ENCODE measurements at regions not wholly inside any gene's neighbourhood (a gene's known extent, or its start where the extent isn't known, plus 50 kb on each side); places are given as distances from the start of the nearest gene placed in this dataset.
"Not testable (repeated sequence)": the region's sequence is repeated elsewhere in the genome, so short reads cannot be mapped to it uniquely, and the experiment has no call there.

DNA sequence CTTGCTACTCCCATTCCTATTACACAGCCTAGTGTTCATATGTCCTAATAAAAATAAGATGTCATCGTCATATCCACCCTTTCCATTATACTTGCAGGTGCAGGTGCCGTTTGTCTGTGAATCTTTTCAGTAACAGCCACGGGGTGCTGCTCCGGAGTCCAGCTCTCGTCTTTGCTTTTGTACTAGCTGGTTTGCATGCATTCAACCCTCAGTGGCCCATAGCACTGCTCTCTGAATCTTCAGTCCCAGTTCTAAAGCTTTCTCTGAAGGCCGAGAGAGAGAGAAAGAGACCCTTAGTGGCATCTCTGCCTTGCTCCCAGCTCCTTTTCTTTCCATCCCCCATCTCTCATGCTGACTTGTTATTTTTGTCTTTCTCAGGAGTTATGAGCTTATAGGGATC lies 468.5 kb downstream of the TMEM232 start:
- DNase-seq = no peak

DNA sequence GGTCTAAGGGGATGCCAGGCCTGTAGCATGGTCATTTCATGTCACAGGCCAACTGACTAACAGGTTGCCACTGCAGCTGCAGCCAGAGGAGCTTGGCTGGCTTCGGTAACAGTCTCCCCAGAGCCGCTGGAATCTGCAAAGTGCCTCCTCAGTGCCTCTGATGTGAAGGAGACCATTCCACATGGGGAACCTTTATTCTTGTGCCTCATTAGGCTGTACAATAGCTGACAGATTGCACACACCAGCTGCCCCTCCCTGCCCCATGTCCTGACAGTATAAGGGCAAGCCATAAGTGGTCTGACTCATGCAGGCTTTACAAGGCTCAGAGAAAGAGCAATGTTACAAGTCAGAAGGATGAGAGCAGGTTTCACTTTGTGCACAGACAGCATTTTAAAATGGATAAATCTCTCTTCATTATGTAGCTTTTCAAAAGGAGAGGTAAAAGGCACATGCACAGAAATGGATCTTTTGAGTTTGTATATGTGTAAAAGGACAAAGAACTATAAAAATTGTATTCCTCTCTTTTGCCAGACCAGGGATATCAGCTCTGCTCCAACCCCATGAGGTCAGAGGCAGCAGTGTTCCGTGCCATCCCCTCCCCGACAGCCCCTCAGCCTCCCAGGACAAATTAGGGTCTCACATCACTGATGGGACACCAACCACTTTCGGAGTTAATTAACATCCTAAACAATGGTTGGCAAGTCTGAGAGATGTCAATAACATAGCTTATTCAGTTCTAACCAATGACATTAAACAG lies 467.8 kb downstream of the TMEM232 start:
- peak; percentile 90 for DNase-seq

DNA sequence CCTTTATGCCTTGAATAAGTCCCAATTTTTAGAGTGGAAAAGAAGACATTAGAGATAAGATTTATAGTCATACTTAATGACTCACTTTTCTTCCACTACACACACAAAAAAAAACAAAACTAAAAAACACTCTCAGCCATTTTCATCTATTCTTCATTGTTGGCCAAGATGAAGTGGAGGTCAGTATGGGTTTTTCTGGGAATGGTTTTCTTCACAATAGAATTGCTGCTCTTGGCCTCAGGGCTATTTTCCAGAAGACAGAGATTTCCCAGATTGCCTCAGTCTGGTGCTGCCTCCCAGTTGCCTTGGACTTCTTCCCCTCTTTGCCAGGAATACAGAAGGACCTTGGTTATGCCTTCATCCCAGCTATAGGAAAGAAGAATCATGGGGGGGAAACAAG lies 463.7 kb downstream of the TMEM232 start:
- DNase-seq = no peak

DNA sequence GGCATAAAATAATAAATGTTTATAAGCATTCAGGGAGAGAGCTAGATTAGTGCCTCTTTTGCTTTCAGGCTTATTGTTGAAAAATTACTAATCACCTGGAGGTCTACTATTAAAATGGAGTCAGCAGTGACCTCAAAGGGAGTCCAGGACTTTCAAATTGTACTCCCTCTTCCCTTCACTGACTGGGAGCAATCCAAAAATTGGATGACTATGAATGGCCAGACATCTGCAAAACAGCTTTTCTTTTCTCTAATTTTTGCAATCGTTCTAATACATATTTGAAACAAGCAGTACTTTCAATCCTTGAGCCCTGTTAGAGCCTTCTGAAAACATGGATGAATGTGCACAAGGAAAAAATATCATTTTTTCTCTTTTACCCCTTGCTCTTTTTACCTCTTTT lies 461.8 kb downstream of the TMEM232 start:
- DNase-seq = no peak

DNA sequence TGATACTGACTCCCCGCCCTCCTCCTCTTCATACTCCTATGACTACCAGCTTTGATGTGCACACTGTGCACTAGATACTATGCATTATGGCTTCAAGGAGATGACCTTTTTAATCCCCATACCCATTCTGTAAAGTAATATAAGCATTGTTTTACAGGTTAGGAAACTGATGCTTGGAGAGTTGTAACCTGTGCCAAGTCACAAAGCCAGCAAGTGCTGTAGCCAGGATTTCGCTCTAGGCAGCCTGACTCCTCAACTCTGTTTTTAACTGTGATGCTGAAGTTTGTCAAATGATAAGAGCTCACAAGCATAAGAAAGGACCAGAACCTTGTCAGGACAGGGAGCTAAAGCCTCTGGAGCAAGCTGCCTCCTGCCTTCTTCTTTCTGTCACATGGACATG lies 461.3 kb downstream of the TMEM232 start:
- no peak for DNase-seq

DNA sequence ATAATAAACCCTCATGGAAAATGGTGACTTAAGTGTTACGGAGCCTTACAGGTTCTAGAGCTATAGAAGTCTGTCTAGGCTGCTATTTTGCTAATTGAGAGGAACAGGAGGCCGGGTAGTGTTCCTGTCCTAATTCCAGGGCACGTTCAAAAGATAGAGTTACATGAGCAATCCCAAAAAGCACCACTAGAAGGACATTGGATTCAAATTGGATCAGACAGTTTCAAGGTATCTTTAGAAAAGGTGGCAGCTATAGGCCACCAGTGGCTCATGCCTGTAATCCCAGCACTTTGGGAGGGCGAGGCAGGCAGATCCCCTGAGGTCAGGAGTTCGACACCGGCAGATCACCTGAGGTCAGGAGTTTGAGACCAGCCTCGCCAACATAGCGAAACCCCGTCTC lies 458.8 kb downstream of the TMEM232 start:
- DNase-seq = no peak

DNA sequence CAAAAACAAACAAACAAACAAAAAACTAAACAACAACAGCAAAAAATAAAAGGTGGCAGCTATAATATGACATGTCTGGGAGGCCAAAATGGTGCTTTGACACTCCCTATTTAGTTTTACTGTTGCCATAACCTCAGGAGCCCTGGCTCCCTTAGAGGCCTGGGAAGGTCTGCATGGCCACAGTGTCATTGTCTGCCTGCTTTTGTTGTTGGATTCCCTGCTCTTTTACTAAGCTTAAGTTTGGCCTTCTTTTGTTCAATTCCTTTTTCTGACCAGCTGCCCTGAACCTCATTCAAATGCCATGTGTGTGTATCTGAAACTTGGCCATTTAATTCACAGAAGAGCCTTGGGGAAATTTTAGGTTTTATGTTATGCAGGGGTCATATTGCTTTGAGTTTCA lies 458.2 kb downstream of the TMEM232 start:
- DNase-seq = no peak

DNA sequence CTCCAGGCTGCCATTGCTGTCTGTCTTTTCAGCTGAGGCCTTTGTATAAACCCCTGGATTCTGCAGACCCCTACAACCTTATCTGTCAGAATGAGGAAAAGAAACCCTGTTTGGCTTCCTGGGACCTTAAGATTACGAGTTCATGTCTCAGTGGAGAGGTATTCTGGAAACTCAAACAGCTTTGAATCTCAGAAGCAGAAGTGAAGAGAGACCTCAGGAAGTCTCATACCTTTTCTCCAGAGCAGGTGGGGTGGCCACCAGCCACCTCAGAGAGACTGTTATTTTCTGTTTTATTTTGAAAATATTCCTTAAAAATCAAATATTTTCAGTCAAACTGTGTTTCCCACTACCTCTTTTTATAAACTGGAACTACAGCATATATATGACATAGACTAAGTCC lies 457.5 kb downstream of the TMEM232 start:
- no peak for DNase-seq

DNA sequence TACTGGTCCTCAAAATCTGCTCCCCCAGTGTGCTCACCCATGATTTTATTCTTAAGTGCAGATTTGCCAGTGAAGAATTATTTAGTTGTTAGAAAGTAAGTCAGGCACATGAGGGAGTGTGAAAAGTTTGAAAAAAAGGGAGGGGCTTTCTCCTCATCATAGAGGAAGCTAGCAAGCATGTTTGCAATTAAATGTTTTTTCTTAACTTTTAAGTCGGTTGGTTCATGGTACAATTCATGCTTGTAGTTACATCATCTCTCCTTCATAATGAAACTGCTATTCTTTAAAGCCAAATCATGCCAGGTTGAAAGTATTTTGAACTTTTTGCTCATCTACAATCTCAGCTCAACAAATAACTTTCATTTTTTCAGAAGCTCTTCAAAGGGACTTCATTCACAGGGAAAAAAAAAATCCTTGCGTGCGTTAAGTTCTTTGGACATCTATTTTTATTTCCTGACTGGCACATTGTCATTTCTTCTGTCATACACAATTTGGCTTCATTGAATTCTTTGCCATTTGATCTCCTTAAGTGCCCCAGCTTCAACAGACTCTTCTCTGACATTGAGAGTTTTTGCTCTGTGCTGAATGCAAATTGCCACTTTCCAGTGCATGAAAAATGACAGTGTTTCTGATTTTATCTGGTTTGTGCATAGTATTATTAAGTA lies 456.9 kb downstream of the TMEM232 start:
- DNase-seq = no peak

DNA sequence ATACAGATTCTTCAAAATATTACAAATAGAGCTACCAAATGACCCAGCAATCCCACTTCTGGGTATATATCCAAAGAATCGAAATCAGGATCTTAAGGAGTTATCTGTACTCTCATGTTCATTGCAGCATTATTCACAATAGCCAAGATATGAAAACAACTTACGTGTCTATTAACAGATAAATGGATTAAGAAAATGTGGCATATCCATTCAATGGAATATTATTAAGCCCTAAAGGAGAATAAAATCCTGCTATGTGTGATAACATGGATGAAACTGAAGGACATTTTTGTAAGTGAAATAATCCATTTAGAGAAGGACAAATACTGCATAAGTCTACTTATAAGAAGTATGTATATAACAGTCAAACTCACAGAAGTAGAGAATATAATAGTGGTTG lies 450.6 kb downstream of the TMEM232 start:
- DNase-seq = no peak

DNA sequence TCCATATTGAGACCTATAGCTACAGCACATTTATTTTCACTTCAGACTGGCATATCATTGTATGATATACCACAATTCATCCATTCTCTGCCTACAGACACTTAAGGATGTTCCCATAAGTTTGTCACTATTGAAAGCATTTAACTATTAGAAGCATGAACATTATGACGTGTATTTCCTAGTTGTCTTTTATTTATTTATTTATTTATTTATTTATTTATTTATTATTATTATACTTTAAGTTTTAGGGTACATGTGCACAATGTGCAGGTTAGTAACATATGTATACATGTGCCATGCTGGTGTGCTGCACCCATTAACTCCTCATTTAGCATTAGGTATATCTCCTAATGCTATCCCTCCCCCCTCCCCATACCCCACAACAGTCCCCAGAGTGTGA lies 448.0 kb downstream of the TMEM232 start:
- not testable (repeated sequence) for DNase-seq

DNA sequence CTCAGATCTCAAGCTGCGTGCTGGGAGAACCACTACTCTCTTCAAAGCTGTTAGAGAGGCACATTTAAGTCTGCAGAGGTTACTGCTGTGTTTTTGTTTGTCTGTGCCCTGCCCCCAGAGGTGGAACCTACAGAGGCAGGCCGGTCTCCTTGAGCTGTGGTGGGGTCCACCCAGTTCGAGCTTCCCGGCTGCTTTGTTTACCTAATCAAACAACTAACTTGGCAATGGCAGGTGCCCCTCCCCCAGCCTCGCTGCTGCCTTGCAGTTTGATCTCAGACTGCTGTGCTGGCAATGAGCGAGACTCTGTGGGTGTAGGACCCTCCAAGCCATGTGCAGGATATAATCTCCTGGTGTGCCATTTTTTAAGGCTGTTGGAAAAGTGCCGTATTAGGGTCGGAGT lies 442.4 kb downstream of the TMEM232 start:
- DNase-seq = not testable (repeated sequence)

DNA sequence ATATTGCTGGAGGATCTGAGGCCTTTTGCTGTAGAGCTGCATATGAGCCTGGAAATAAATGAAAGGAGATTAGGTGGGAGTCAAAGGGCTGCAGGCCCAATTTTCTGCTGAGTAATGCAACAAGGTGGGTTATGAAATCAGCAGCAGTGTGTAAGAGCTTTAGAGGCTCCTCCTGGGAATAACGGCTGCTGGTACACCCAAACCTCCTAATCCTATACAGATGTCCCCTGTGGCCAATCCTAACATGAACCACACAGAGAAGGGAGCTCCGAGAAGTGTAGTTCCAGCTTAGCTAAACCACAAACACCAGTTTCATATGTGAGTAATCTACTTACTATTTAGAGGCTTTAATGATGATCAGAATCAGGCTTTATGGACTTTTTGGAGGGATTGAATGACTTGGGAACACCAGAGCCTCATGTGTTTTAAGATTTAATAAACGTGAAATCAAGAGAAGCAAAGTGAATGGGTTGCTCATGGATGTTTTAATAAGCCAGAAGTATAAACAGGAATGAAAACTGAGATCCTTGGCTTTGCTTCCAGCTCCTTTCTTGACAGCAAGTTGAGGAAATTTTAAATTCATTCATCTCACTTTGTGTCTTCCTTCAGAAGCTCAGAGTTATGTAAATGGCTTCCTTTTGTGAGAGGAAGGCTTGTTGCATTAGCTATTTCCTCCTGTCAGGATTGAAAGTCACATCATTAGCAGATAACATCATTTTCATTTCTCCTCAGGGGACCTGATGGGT lies 437.5 kb downstream of the TMEM232 start:
- DNase-seq = peak; percentile 8

DNA sequence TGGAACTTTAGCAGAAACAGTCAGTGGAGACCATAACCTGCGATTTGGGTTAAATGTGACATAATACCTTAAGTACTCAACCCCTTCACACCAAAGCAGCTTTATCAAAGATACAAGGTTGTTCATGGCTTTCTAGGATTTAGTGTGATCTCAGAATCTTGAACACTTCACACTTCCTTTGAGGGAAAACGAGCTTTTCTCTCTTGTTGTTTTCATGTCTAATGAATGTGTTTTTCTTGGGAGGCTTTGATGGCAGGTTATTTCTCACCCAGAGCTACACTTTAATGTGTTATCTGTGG lies 437.0 kb downstream of the TMEM232 start:
- DNase-seq = no peak

DNA sequence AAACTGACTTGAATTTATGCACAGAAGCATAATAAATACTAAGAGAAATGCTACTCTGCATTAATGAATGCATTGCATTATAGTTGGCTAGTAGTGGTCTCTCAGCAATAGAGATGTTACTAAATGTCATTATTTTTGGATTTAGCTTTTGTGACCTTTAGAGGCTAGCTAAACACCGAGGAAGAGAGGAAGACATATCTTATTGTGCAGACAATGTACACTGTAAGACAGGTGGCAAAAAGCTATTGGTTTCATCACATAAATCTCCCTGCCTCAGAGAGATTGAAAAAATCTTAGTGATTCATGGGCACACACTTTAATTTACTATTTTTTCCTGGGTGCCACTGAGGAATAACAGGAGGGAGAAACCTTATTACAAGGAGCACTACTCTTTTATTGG lies 435.9 kb downstream of the TMEM232 start:
- DNase-seq = no peak

DNA sequence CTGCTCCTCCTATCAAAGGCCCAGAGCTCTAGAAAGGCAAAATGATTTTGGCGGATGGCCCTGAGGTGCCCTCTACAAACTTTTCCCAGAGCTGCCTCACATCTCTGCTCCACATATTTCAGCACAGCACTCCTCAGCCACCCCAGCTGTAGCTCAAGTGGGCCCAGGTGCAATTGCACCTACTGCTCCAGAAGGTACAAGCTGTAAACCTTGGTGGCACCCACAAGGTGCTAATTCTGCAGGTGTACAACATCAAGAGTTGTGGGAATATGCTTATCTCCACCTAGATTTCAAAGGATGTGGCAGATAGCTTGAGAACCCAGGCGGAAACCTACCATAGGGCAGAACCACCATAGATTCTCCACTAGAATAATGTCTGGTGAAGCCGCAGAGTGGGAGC lies 432.2 kb downstream of the TMEM232 start:
- DNase-seq = no peak

DNA sequence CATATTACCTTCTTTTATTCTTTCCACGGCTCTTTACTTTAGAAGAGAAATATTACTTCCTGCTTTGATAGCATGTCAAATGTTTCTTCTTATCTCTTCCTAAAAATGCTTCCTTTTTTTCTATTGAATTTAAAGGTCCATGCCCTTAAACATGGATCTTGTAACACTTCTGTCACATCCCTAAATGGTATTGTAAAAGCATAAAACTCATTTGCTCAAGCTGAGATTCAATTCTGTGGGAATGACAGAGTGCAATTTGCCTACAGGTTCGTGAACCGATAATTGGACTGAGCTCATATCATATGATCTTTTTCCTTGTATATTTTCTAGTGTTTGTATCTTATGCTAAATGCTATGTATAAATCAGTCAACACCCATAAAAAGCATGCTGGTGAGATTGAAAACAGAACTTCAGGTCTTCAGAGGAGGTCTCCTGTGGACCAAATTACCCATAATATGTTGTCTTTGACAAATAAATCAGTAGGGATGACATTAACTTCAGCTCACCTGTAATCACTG lies 429.3 kb downstream of the TMEM232 start:
- no peak for DNase-seq

DNA sequence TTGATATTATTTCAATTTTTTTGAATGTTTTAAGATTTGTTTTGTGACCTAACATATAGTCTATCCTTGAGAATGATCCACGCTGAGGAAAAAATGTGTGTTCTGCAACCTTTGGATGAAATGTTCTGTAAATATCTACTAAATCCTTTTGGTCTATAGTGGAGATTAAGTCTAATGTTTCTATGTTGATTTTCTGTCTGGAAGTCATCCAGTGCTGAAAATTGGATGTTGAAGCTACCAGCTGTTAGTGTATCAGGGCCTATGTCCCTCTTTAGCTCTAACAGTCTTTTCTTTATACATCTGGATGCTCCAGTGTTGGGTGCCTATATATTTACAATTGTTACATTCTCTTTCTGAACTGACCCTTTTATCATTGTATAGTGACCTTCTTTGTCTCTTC lies 422.3 kb downstream of the TMEM232 start:
- peak; percentile 30 for DNase-seq

DNA sequence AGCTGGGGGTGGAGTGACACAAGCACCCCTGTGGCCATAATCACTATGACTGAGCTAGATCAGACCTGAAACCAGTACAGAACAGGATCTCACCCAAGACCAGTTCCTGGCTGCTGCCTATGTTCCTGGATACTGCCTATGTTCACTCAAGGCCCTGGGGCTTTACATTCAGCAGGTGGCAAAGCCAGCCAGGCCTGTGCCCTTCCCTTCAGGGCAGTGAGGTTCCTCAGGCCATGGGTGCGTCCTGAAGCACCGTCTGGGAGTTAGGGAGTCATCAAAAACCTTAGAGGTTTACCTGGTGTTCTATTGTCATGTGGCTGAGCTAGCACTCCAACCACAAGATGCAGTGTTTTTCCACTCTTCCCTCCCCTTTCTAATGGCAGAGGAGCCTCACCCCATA lies 419.8 kb downstream of the TMEM232 start:
- no peak for DNase-seq

DNA sequence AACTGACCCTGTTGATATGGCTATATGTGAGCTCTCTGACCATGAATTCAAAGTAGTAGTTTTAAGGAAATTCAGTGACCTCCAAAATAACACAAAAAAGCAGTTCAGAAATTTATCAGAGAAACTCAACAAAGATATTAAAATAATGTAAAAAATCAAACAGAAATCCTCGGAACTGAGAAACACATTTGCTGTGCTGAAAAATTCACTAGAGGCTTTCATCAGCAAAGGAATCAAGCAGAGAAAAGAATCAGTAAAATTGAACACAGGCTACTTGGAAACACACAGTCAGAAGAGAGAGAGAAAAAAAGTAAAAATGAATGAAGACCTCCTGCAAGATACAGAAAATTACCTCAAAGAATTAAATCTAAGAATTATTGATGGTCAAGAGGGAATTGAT lies 417.2 kb downstream of the TMEM232 start:
- DNase-seq = no peak

DNA sequence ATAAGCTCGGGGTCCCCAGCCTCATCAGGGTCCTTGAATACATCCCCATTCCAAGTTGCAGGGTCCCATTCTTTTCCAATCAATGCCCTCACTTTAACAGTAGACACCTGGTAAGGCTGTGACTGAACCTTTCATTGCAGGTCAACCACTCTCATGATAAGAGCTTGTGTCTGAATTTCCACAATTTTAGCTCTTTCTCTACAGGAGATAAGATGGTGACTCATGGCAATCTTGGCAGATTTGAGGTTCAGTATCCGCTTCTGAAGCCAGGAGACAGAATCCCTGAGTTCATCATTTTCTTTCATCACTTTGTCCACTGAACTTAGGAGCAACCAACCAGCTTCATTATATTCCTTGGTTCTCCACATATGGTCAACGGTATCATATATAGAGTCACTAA lies 409.9 kb downstream of the TMEM232 start:
- not testable (repeated sequence) for DNase-seq

DNA sequence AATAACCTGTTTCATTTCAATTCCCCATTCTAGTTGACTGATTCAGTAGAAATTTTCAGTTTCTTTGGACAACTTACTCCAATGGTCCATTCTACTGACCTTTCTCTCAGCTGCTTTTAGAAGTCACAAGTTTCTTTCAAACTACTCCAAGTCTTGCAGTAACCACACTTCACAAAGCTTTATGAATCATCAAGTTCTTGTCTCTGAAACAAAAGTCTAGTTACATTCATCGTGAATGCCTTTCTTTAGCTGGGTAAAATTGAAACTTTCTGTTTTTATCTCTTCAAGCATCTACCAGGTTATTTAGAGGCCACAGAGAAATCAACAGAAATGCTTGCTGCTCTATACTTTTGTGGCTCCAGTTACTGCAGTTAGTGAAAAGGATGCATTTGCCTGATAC lies 405.4 kb downstream of the TMEM232 start:
- no peak for DNase-seq

DNA sequence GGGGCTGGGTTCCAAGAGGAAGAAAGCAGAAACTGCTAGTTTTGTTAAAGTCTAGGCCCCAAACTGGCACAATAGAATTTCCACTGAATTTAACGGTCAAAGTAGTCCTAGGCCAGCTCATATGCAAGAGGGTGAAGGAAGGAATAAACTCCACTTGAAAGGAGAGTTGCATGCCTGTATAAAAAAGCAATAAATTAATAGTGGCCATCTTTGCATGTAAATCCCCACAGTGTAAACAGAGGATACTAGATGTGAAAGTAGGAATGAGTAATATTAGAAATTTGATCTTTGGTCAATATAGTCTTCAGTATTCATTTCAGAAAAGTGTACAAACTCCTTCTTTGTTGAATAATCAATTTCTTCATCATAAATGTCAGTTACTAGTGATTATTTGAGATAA lies 403.1 kb downstream of the TMEM232 start:
- no peak for DNase-seq

DNA sequence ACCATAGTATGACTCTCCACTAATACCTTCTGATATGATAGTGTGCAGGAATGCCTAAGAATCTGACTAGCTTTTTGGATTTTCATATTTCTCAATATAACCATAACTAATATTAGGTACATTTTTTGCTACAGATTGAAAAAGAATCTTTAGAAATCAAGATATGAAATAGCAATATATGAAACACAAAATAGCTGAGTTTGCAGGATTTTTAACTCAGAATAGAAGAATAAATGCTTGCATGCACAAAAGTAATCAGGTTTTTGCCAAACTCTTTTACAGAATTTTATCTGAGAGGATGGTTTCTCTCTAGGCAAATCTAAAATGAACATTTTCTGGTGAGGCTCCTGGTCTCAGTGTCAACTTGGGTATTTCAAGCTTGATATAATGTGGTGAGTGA lies 402.6 kb downstream of the TMEM232 start:
- no peak for DNase-seq
